Prostate gland (tissue), 2 donors: ENCODE measurements at regions not wholly inside any gene's neighbourhood (a gene's known extent, or its start where the extent isn't known, plus 50 kb on each side); places are given as distances from the start of the nearest gene placed in this dataset.

Experiments
- DNase-seq: peaks from one replicate; pipeline ENCODE4 v3.0.0-alpha.2; 2019; ENCODE audit warnings: low spot score
- H3K27ac ChIP-seq, 2 donors: fragments of 200-600 bp; sonication (generic); 2 replicates each; pipeline ENCODE4 v1.5.1; 2017 to 2019
- H3K27me3 ChIP-seq: fragments of 200-600 bp; sonication (generic); replicated peaks from 2 replicates; pipeline ENCODE4 v1.5.1; 2019; ENCODE audit not compliant: insufficient read depth
- H3K36me3 ChIP-seq, 2 donors: fragments of 200-600 bp; sonication (generic); 1 replicate in 1 of 2; 2 replicates in 1 of 2; pipeline versions ENCODE4 v1.5.1 to v1.8.1; 2017 to 2019
- H3K4me1 ChIP-seq: fragments of 200-600 bp; sonication (generic); replicated peaks from 2 replicates; pipeline ENCODE4 v1.5.1; 2019
- H3K4me3 ChIP-seq, 2 donors: fragments of 200-600 bp; sonication (generic); 2 replicates each; pipeline ENCODE4 v1.5.1; 2017 to 2019
- H3K9me3 ChIP-seq: fragments of 200-600 bp; sonication (generic); 2 replicates; pipeline ENCODE4 v1.5.1; 2017
- CTCF ChIP-seq, 4 experiments: fragments of 200-600 bp in 2 of 4; fragments of 450-650 bp in 2 of 4; sonication (generic) in 2 of 4; IDR thresholded peaks; 1 replicate in 3 of 4; 2 replicates in 1 of 4; pipeline ENCODE4 v1.5.1; 2016 to 2019; ENCODE audit warnings: antibody characterized with exemption in 4 of 4, mild to moderate bottlenecking in 2 of 4, moderate library complexity in 2 of 4
- POLR2A ChIP-seq: fragments of 450-650 bp; IDR thresholded peaks from one replicate; pipeline ENCODE4 v1.6.1; 2016; ENCODE audit warnings: antibody characterized with exemption, mild to moderate bottlenecking
- POLR2AphosphoS5 ChIP-seq: sonication (generic); formaldehyde crosslinking; IDR thresholded peaks from one replicate; pipeline ENCODE4 v1.6.1; 2017; ENCODE audit warnings: antibody characterized with exemption
- WGBS: methylation state at CpG from one replicate; pipeline ENCODE4 v1.1.5; 2018; 5-methylcytosine and 5-hydroxymethylcytosine counted together
- intact Hi-C: fragments of 100-400 bp; cut with DNase I; formaldehyde crosslinking; loops from one replicate; pipeline ENCODE4 v1.14.2; 2022

- Histone ChIP-seq H3K9me3 (no peaks in the 10 kb centered on the region), H3K36me3 (no peaks in the 10 kb centered on the region), H3K27ac (no peak overlapping the region), H3K27me3 (no peaks in the 10 kb centered on the region), H3K4me1 (no peaks in the 10 kb centered on the region), H3K4me3 (no peak overlapping the region)
- intact Hi-C loops, result no loop called here
- TF ChIP-seq POLR2A (no peak), CTCF (IDR thresholded peaks at IDR 0.05) (no peak), POLR2AphosphoS5 (no peak)
- DNase-seq, result no peak
- WGBS, result 25% methylated on average over 14 of the region's 14 CpGs
Measured at GRCh38 chr10:35940141-35941041, 298.3 kb upstream of the FZD8 start.

GRCh38 chr10:35938160-35938559, 296.1 kb upstream of the FZD8 start:
- WGBS, result 90% methylated on average over 5 of the region's 5 CpGs
- Histone ChIP-seq H3K4me1 (no peaks in the 10 kb centered on the region), H3K27ac (no peak overlapping the region), H3K27me3 (no peaks in the 10 kb centered on the region), H3K4me3 (no peak overlapping the region), H3K36me3 (no peaks in the 10 kb centered on the region), H3K9me3 (no peaks in the 10 kb centered on the region)
- no peak for TF ChIP-seq POLR2AphosphoS5
- TF ChIP-seq CTCF (IDR thresholded peaks at IDR 0.05), result no peak
- TF ChIP-seq POLR2A, result no peak
- intact Hi-C loops, result no loop called here
- DNase-seq, result no peak

GRCh38 chr10:35937546-35937945, 295.4 kb upstream of the FZD8 start:
- Histone ChIP-seq H3K4me3 (no peak overlapping the region), H3K4me1 (no peaks in the 10 kb centered on the region), H3K36me3 (no peaks in the 10 kb centered on the region), H3K27me3 (no peaks in the 10 kb centered on the region), H3K9me3 (no peaks in the 10 kb centered on the region), H3K27ac (no peak overlapping the region)
- WGBS, result 83% methylated on average over 7 of the region's 7 CpGs
- TF ChIP-seq POLR2A (no peak), CTCF (IDR thresholded peaks at IDR 0.05) (no peak), POLR2AphosphoS5 (no peak)
- intact Hi-C loops, result no loop called here
- DNase-seq, result no peak

GRCh38 chr10:35934642-35934995, 292.5 kb upstream of the FZD8 start:
- H3K4me3 ChIP-seq, result no peak overlapping the region
- intact Hi-C loops, result no loop called here
- no peaks in the 10 kb centered on the region for H3K4me1 ChIP-seq
- no peak for DNase-seq
- WGBS, result 53% methylated on average over 5 of the region's 5 CpGs
- no peak overlapping the region for H3K27ac ChIP-seq
- no peak for TF ChIP-seq POLR2A
- TF ChIP-seq POLR2AphosphoS5, result no peak
- no peak for TF ChIP-seq CTCF (IDR thresholded peaks at IDR 0.05)
- no peaks in the 10 kb centered on the region for H3K36me3 ChIP-seq
- H3K27me3 ChIP-seq, result no peaks in the 10 kb centered on the region
- no peaks in the 10 kb centered on the region for H3K9me3 ChIP-seq
